ENCODE measurements at regions not wholly inside any gene's neighbourhood (a gene's known extent, or its start where the extent isn't known, plus 50 kb on each side); places are given as distances from the start of the nearest gene placed in this dataset.

- no peak for DNase-seq
- Histone ChIP-seq H3K36me3 (no peaks in the 10 kb centered on the region), H3K9me3 (no peaks in the 10 kb centered on the region), H3K4me3 (no peak overlapping the region), H3K27me3 (no peaks in the 10 kb centered on the region), H3K4me1 (ENCODE audit: insufficient read depth) (no peaks in the 10 kb centered on the region), H3K27ac (no peak overlapping the region)
- intact Hi-C loops (cut with DNase I), result no loop called here
- TF ChIP-seq POLR2A (IDR thresholded peaks at IDR 0.05) (no peak), CTCF (IDR thresholded peaks at IDR 0.05) (no peak), EP300 (IDR thresholded peaks at IDR 0.05) (no peak)
- 86 to 91% (median 91%) methylated on average over 15 of the region's 15 CpGs for WGBS, 3 donors
These were observed 112.2 kb downstream of the VAPA start for GRCh38 chr18:10025711-10026670.

GRCh38 chr18:10027031-10027430 is 113.2 kb downstream of the VAPA start:
- 93 to 97% (median 95%) methylated on average over 4 of the region's 4 CpGs for WGBS, 3 donors
- intact Hi-C loops (cut with DNase I), result no loop called here
- TF ChIP-seq EP300 (IDR thresholded peaks at IDR 0.05) (no peak), CTCF (IDR thresholded peaks at IDR 0.05) (no peak), POLR2A (IDR thresholded peaks at IDR 0.05) (no peak)

GRCh38 chr18:10027461-10027860 is 113.6 kb downstream of the VAPA start:
- no peak for DNase-seq
- WGBS, 3 donors, result 98 to 99% (median 99%) methylated on average over 3 of the region's 3 CpGs
- H3K36me3 ChIP-seq, result no peaks in the 10 kb centered on the region

More at GRCh38 chr18:10027031-10027430, 113.2 kb downstream of the VAPA start:
- Histone ChIP-seq H3K36me3 (no peaks in the 10 kb centered on the region), H3K27ac (no peak overlapping the region), H3K9me3 (no peaks in the 10 kb centered on the region), H3K4me3 (no peak overlapping the region), H3K27me3 (no peaks in the 10 kb centered on the region), H3K4me1 (ENCODE audit: insufficient read depth) (no peaks in the 10 kb centered on the region)
- DNase-seq, result no peak

GRCh38 chr18:10029711-10030110 is 115.9 kb downstream of the VAPA start:
- no peak overlapping the region for H3K27ac ChIP-seq
- 84 to 90% (median 85%) methylated on average over 10 of the region's 10 CpGs for WGBS, 3 donors
- H3K36me3 ChIP-seq, result no peaks in the 10 kb centered on the region

More at GRCh38 chr18:10027461-10027860, 113.6 kb downstream of the VAPA start:
- intact Hi-C loops (cut with DNase I), result no loop called here
- H3K27ac ChIP-seq, result no peak overlapping the region
- H3K27me3 ChIP-seq, result no peaks in the 10 kb centered on the region
- H3K4me1 ChIP-seq (ENCODE audit: insufficient read depth), result no peaks in the 10 kb centered on the region
- H3K9me3 ChIP-seq, result no peaks in the 10 kb centered on the region
- no peak overlapping the region for H3K4me3 ChIP-seq
- TF ChIP-seq CTCF (IDR thresholded peaks at IDR 0.05), result no peak
- TF ChIP-seq EP300 (IDR thresholded peaks at IDR 0.05), result no peak
- TF ChIP-seq POLR2A (IDR thresholded peaks at IDR 0.05), result no peak

More at GRCh38 chr18:10029711-10030110, 115.9 kb downstream of the VAPA start:
- no peaks in the 10 kb centered on the region for H3K9me3 ChIP-seq
- no peak overlapping the region for H3K4me3 ChIP-seq
- H3K4me1 ChIP-seq (ENCODE audit: insufficient read depth), result peaks cover 9% of the 10 kb centered on the region
- H3K27me3 ChIP-seq, result no peaks in the 10 kb centered on the region
- no peak for TF ChIP-seq CTCF (IDR thresholded peaks at IDR 0.05)
- TF ChIP-seq EP300 (IDR thresholded peaks at IDR 0.05), result no peak
- intact Hi-C loops (cut with DNase I), result loop anchor here in 1 of 4 donors (5.0 kb wide), 1 partner anchor 57 kb away; no protein-coding TSS in a partner anchor
- no peak for DNase-seq

Data from ovary (tissue), 7 donors.